Dermis blood vessel endothelial cell (primary cell): ENCODE measurements at regions not wholly inside any gene's neighbourhood (a gene's known extent, or its start where the extent isn't known, plus 50 kb on each side); places are given as distances from the start of the nearest gene placed in this dataset.
"Not testable (repeated sequence)": the region's sequence is repeated elsewhere in the genome, so short reads cannot be mapped to it uniquely, and the experiment has no call there.

Experiments used
- DNase-seq: peaks from one replicate; pipeline ENCODE4 v3.0.0; 2010

GRCh38 chr21:27584256-27584655, 617.4 kb upstream of the ADAMTS5 start:
- no peak for DNase-seq

- DNase-seq = no peak
Observed at GRCh38 chr21:27582948-27583430, 616.1 kb upstream of the ADAMTS5 start.

- DNase-seq = no peak
Observed at GRCh38 chr21:27582246-27582947, 615.5 kb upstream of the ADAMTS5 start.

- DNase-seq = no peak
Observed at GRCh38 chr21:27581168-27581567, 614.3 kb upstream of the ADAMTS5 start.

- no peak for DNase-seq
Observed at GRCh38 chr21:27580276-27580675, 613.4 kb upstream of the ADAMTS5 start.

GRCh38 chr21:27578741-27579265, 611.9 kb upstream of the ADAMTS5 start:
- no peak for DNase-seq

GRCh38 chr21:27572696-27573095, 605.8 kb upstream of the ADAMTS5 start:
- no peak for DNase-seq

GRCh38 chr21:27571706-27572105, 604.8 kb upstream of the ADAMTS5 start:
- no peak for DNase-seq

GRCh38 chr21:27570306-27570868, 603.5 kb upstream of the ADAMTS5 start:
- DNase-seq = no peak

- no peak for DNase-seq
Observed at GRCh38 chr21:27569831-27570230, 602.9 kb upstream of the ADAMTS5 start.

- no peak for DNase-seq
Observed at GRCh38 chr21:27569091-27569490, 602.2 kb upstream of the ADAMTS5 start.

GRCh38 chr21:27567381-27567780, 600.5 kb upstream of the ADAMTS5 start:
- DNase-seq = no peak

- DNase-seq = no peak
Observed at GRCh38 chr21:27566521-27566920, 599.6 kb upstream of the ADAMTS5 start.

GRCh38 chr21:27565364-27565763, 598.5 kb upstream of the ADAMTS5 start:
- no peak for DNase-seq

GRCh38 chr21:27564684-27565301, 597.9 kb upstream of the ADAMTS5 start:
- peak; percentile 11 for DNase-seq

GRCh38 chr21:27562303-27562702, 595.4 kb upstream of the ADAMTS5 start:
- no peak for DNase-seq

GRCh38 chr21:27561116-27561515, 594.2 kb upstream of the ADAMTS5 start:
- DNase-seq = no peak

GRCh38 chr21:27557356-27557755, 590.5 kb upstream of the ADAMTS5 start:
- DNase-seq = no peak

- no peak for DNase-seq
Observed at GRCh38 chr21:27555996-27556395, 589.1 kb upstream of the ADAMTS5 start.

GRCh38 chr21:27550287-27550686, 583.4 kb upstream of the ADAMTS5 start:
- no peak for DNase-seq

- no peak for DNase-seq
Observed at GRCh38 chr21:27548486-27548885, 581.6 kb upstream of the ADAMTS5 start.

- no peak for DNase-seq
Observed at GRCh38 chr21:27545754-27546349, 579.0 kb upstream of the ADAMTS5 start.

GRCh38 chr21:27542126-27542525, 575.2 kb upstream of the ADAMTS5 start:
- not testable (repeated sequence) for DNase-seq
